ENCODE measurements at regions not wholly inside any gene's neighbourhood (a gene's known extent, or its start where the extent isn't known, plus 50 kb on each side); places are given as distances from the start of the nearest gene placed in this dataset.

DNA sequence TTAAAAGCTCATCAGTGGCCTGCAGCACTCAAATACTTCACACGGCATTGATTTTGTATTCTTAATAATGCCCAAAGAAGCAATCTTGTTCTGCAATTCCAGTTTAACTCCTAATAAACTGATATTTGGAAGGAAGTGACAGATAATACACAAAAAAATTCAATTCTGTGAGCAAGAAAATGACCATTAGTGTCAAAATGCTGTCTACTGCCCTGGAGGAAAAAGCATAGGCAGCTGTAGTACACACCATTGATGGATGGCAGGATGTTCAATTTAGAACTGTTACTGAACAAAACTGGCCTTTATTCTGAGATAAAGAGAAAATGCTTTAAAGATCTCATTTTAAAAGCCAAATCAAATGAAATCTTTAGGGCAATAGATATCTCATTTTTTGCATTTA, 251.3 kb upstream of the FMN2 start:
- TF ChIP-seq, protein P1, sequence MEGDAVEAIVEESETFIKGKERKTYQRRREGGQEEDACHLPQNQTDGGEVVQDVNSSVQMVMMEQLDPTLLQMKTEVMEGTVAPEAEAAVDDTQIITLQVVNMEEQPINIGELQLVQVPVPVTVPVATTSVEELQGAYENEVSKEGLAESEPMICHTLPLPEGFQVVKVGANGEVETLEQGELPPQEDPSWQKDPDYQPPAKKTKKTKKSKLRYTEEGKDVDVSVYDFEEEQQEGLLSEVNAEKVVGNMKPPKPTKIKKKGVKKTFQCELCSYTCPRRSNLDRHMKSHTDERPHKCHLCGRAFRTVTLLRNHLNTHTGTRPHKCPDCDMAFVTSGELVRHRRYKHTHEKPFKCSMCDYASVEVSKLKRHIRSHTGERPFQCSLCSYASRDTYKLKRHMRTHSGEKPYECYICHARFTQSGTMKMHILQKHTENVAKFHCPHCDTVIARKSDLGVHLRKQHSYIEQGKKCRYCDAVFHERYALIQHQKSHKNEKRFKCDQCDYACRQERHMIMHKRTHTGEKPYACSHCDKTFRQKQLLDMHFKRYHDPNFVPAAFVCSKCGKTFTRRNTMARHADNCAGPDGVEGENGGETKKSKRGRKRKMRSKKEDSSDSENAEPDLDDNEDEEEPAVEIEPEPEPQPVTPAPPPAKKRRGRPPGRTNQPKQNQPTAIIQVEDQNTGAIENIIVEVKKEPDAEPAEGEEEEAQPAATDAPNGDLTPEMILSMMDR (conservative IDR thresholded peaks at IDR 0.05; ENCODE audit: low read depth, low read length): no peak
- no peak for TF ChIP-seq EZH2 (IDR thresholded peaks at IDR 0.05; ENCODE audit: borderline replicate concordance, low read depth, low read length, poor library complexity, severe bottlenecking)
